ENCODE measurements at regions not wholly inside any gene's neighbourhood (a gene's known extent, or its start where the extent isn't known, plus 50 kb on each side); places are given as distances from the start of the nearest gene placed in this dataset.

DNA sequence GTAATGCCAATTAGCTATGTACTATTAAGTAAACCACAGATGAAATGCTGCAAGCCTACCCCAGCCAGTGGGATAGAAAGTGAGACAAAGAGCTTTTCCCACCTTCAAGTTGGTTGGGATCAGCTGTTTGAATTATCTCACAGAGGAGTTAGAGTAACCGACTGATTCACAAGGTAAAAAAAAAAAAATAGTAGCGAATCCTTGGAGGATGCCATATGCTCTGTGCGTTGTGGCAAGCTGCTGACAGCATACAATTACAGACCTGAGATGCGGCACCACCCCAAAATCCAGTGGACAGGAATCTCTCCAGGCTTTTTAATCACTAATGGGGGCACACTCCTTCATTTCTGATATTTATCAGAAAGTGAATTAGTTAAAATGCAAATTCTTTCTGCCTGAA lies 157.0 kb upstream of the RMST start:
- TF ChIP-seq POLR2AphosphoS5 (IDR thresholded peaks at IDR 0.05; ENCODE audit: low read depth, low read length) (no peak), FOXP2 (optimal IDR thresholded peaks at IDR 0.05; ENCODE audit: borderline replicate concordance, extremely low read depth, extremely low read length, insufficient read depth) (no peak), TAF1 (IDR thresholded peaks at IDR 0.05; ENCODE audit: borderline replicate concordance, insufficient read depth, low read length) (no peak), REST (IDR thresholded peaks at IDR 0.05; ENCODE audit: insufficient read depth in 1 of 2, low read depth in 2 of 2, low read length in 2 of 2) (no peak)
